Nephron (organoid): ENCODE measurements at regions not wholly inside any gene's neighbourhood (a gene's known extent, or its start where the extent isn't known, plus 50 kb on each side); places are given as distances from the start of the nearest gene placed in this dataset.

Experiments used
- H3K27ac Mint-ChIP-seq, 3 experiments: 2 replicates each; pipeline ENCODE4 v1.8.0; 2020; ENCODE audit warnings: mixed read lengths in 3 of 3, mild to moderate bottlenecking in 2 of 3, moderate library complexity in 1 of 3
- H3K27me3 Mint-ChIP-seq: 2 replicates; pipeline ENCODE4 v1.8.0; 2021; ENCODE audit warnings: low read depth, mild to moderate bottlenecking, moderate library complexity, mixed read lengths
- H3K36me3 Mint-ChIP-seq: 2 replicates; pipeline ENCODE4 v1.8.0; 2020; ENCODE audit warnings: low read depth, mixed read lengths
- H3K4me1 Mint-ChIP-seq: 2 replicates; pipeline ENCODE4 v1.8.0; 2020; ENCODE audit warnings: mixed read lengths
- H3K4me3 Mint-ChIP-seq, 3 experiments: 2 replicates each; pipeline ENCODE4 v1.8.0; 2020; ENCODE audit warnings: mild to moderate bottlenecking in 3 of 3, mixed read lengths in 3 of 3, moderate library complexity in 2 of 3
- H3K9me3 Mint-ChIP-seq: 2 replicates; pipeline ENCODE4 v1.8.0; 2020; ENCODE audit warnings: mixed read lengths
- CTCF ChIP-seq, 3 experiments: fragments of 200-600 bp; sonication (generic); IDR thresholded peaks; one replicate each; pipeline ENCODE4 v1.5.0; 2021; ENCODE audit warnings: antibody characterized with exemption in 3 of 3; ENCODE audit not compliant: unreplicated experiment in 3 of 3

GRCh38 chr6:77337392-77337791 lies 125.9 kb downstream of the HTR1B start:
- Mint-ChIP-seq H3K36me3 (no peaks in the 10 kb centered on the region), H3K27ac (no peak overlapping the region), H3K4me1 (no peaks in the 10 kb centered on the region), H3K27me3 (no peaks in the 10 kb centered on the region), H3K9me3 (peaks cover 5% of the 10 kb centered on the region), H3K4me3 (no peak overlapping the region)
- no peak for TF ChIP-seq CTCF (IDR thresholded peaks at IDR 0.05; ENCODE audit: unreplicated experiment in 3 of 3)

DNA sequence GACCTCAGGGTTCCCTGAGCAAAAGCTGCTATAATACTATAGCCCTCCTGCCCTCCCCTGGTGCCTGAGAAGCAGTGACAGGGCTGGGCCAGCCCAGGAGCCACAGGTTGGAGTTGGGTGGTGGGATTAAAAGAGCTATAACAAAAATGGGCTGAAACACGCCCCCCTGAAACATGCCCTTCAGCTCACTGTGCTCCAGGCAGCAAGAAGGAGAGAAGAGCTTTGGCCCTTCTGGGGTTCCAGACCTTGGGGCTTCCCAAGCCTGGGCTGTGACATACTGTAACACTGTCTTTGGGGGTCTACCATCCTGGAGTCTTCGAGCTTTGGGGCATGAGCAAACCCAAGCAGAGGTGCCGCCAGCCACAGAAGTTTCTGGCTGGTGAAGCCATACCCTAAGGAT lies 129.2 kb downstream of the HTR1B start:
- Mint-ChIP-seq H3K27me3 (no peaks in the 10 kb centered on the region), H3K9me3 (peaks cover 5% of the 10 kb centered on the region), H3K4me3 (no peak overlapping the region), H3K36me3 (no peaks in the 10 kb centered on the region), H3K4me1 (no peaks in the 10 kb centered on the region), H3K27ac (no peak overlapping the region)
- TF ChIP-seq CTCF (IDR thresholded peaks at IDR 0.05; ENCODE audit: unreplicated experiment in 3 of 3) = no peak

GRCh38 chr6:77332915-77333623 lies 130.2 kb downstream of the HTR1B start:
- Mint-ChIP-seq H3K36me3 (no peaks in the 10 kb centered on the region), H3K27me3 (no peaks in the 10 kb centered on the region), H3K9me3 (peaks cover 5% of the 10 kb centered on the region), H3K4me3 (no peak overlapping the region), H3K4me1 (no peaks in the 10 kb centered on the region), H3K27ac (no peak overlapping the region)
- TF ChIP-seq CTCF (IDR thresholded peaks at IDR 0.05; ENCODE audit: unreplicated experiment in 3 of 3) = no peak

GRCh38 chr6:77326711-77327110 lies 136.6 kb downstream of the HTR1B start:
- no peaks in the 10 kb centered on the region for H3K9me3 Mint-ChIP-seq
- TF ChIP-seq CTCF (IDR thresholded peaks at IDR 0.05; ENCODE audit: unreplicated experiment in 3 of 3) = no peak
- no peak overlapping the region for H3K4me3 Mint-ChIP-seq
- H3K36me3 Mint-ChIP-seq = no peaks in the 10 kb centered on the region
- no peaks in the 10 kb centered on the region for H3K4me1 Mint-ChIP-seq
- no peaks in the 10 kb centered on the region for H3K27me3 Mint-ChIP-seq
- H3K27ac Mint-ChIP-seq = no peak overlapping the region

GRCh38 chr6:77326029-77326428 lies 137.3 kb downstream of the HTR1B start:
- no peak for TF ChIP-seq CTCF (IDR thresholded peaks at IDR 0.05; ENCODE audit: unreplicated experiment in 3 of 3)
- H3K4me3 Mint-ChIP-seq = no peak overlapping the region
- no peaks in the 10 kb centered on the region for H3K4me1 Mint-ChIP-seq
- H3K36me3 Mint-ChIP-seq = no peaks in the 10 kb centered on the region
- H3K27me3 Mint-ChIP-seq = no peaks in the 10 kb centered on the region
- no peaks in the 10 kb centered on the region for H3K9me3 Mint-ChIP-seq
- H3K27ac Mint-ChIP-seq = no peak overlapping the region

- H3K27ac Mint-ChIP-seq = no peak overlapping the region
- H3K4me1 Mint-ChIP-seq = no peaks in the 10 kb centered on the region
- H3K9me3 Mint-ChIP-seq = no peaks in the 10 kb centered on the region
- H3K4me3 Mint-ChIP-seq = no peak overlapping the region
- no peaks in the 10 kb centered on the region for H3K27me3 Mint-ChIP-seq
- TF ChIP-seq CTCF (IDR thresholded peaks at IDR 0.05; ENCODE audit: unreplicated experiment in 3 of 3) = no peak
- no peaks in the 10 kb centered on the region for H3K36me3 Mint-ChIP-seq
Observed at GRCh38 chr6:77324866-77325265, 138.4 kb downstream of the HTR1B start.
